SK-N-SH (cell line): ENCODE measurements at regions not wholly inside any gene's neighbourhood (a gene's known extent, or its start where the extent isn't known, plus 50 kb on each side); places are given as distances from the start of the nearest gene placed in this dataset.

ENCODE experiments used
- CTCF ChIA-PET: fragments of 300-600, 350-600 bp; formaldehyde crosslinking; extraction: SDS; loops from one replicate; lab custom pipeline; 2021; lab: Yijun Ruan, JAX
- POLR2A ChIA-PET: fragments of 350-600 bp; sonication (Branson Sonifier 250); formaldehyde crosslinking; extraction: SDS; loops from one replicate; lab custom pipeline; 2020; ENCODE audit warnings: antibody characterized with exemption, inconsistent platforms; lab: Yijun Ruan, JAX
- DNase-seq: peaks from one replicate; pipeline ENCODE4 v3.0.0; 2012
- H2AFZ ChIP-seq: fragments of 200-600 bp; sonication (generic); 2 replicates; pipeline ENCODE4 v1.8.1; 2016; ENCODE audit warnings: antibody characterized with exemption, mild to moderate bottlenecking, low read depth
- H3F3A ChIP-seq: fragments of 200-600 bp; sonication (generic); replicated peaks from 2 replicates; pipeline ENCODE3; 2016; ENCODE audit warnings: antibody characterized with exemption, mild to moderate bottlenecking; ENCODE audit not compliant: insufficient read depth
- H3K27ac ChIP-seq, 2 experiments: fragments of 200-500 bp in 1 of 2; fragments of 200-600 bp in 1 of 2; sonication (Bioruptor generic) in 1 of 2; sonication (generic), shearing (Covaris generic) in 1 of 2; 2 replicates each; pipeline versions ENCODE4 v1.5.1 to v1.6.1; 2014 to 2016; ENCODE audit warnings: low read depth in 2 of 2, inconsistent platforms in 1 of 2, low read length in 1 of 2, mild to moderate bottlenecking in 1 of 2, mixed read lengths in 1 of 2
- H3K27me3 ChIP-seq: fragments of 200-600 bp; sonication (generic), shearing (Covaris generic); 2 replicates; pipeline ENCODE4 v1.6.1; 2016; ENCODE audit warnings: mixed run types; ENCODE audit not compliant: insufficient read depth
- H3K36me3 ChIP-seq, 2 experiments: fragments of 200-500 bp in 1 of 2; fragments of 200-600 bp in 1 of 2; sonication (Bioruptor generic) in 1 of 2; sonication (generic) in 1 of 2; replicated peaks in 1 of 2; 2 replicates each; pipeline versions ENCODE3 to v1.5.1; 2014 to 2016; ENCODE audit warnings: low read length in 1 of 2, mild to moderate bottlenecking in 1 of 2; ENCODE audit not compliant: insufficient read depth in 2 of 2, control insufficient read depth in 1 of 2
- H3K4me1 ChIP-seq, 2 experiments: fragments of 200-500 bp in 1 of 2; fragments of 200-600 bp in 1 of 2; sonication (Bioruptor generic) in 1 of 2; sonication (generic), shearing (Covaris generic) in 1 of 2; 2 replicates each; pipeline versions ENCODE4 v1.5.1 to v1.6.1; 2014 to 2016; ENCODE audit warnings: low read depth in 1 of 2, low read length in 1 of 2, mixed run types in 1 of 2; ENCODE audit not compliant: insufficient read depth in 2 of 2, control insufficient read depth in 1 of 2
- H3K4me2 ChIP-seq: fragments of 200-600 bp; sonication (generic), shearing (Covaris generic); 2 replicates; pipeline ENCODE4 v1.6.1; 2017; ENCODE audit warnings: mixed run types
- H3K4me3 ChIP-seq, 2 experiments: fragments of 200-500 bp in 1 of 2; fragments of 200-600 bp in 1 of 2; sonication (Bioruptor generic) in 1 of 2; sonication (generic), shearing (Covaris generic) in 1 of 2; 2 replicates each; pipeline versions ENCODE4 v1.5.1 to v1.8.1; 2014 to 2016; ENCODE audit warnings: low read depth in 2 of 2, inconsistent platforms in 1 of 2, low read length in 1 of 2, mild to moderate bottlenecking in 1 of 2, mixed read lengths in 1 of 2, moderate library complexity in 1 of 2
- H3K79me2 ChIP-seq: fragments of 200-600 bp; sonication (generic); 2 replicates; pipeline ENCODE4 v1.8.1; 2017; ENCODE audit warnings: mild to moderate bottlenecking; ENCODE audit not compliant: insufficient read depth
- H3K9ac ChIP-seq: fragments of 200-600 bp; sonication (generic); 2 replicates; pipeline ENCODE4 v1.6.1; 2017; ENCODE audit warnings: mixed run types
- H3K9me2 ChIP-seq: fragments of 200-600 bp; sonication (generic); 2 replicates; pipeline ENCODE4 v1.6.1; 2017; ENCODE audit warnings: mixed run types
- H3K9me3 ChIP-seq: fragments of 200-600 bp; sonication (generic); 2 replicates; pipeline ENCODE4 v1.6.1; 2017; ENCODE audit warnings: mixed run types, mild to moderate bottlenecking, moderate library complexity
- H4K20me1 ChIP-seq: fragments of 200-600 bp; sonication (generic); 2 replicates; pipeline ENCODE4 v1.6.1; 2017; ENCODE audit warnings: mild to moderate bottlenecking, mixed run types; ENCODE audit not compliant: insufficient read depth
- CHD2 ChIP-seq: fragments of 150-350 bp; IDR thresholded peaks from 2 replicates; pipeline ENCODE4 v1.6.1; 2018; ENCODE audit warnings: low read length; ENCODE audit not compliant: partially characterized antibody
- FOSL2 ChIP-seq: IDR thresholded peaks from 2 replicates; pipeline ENCODE4 v1.4.0; 2012; ENCODE audit warnings: low read depth, mild to moderate bottlenecking, moderate library complexity, borderline replicate concordance
- GABPA ChIP-seq: IDR thresholded peaks from 2 replicates; pipeline ENCODE4 v1.4.0; 2012; ENCODE audit warnings: low read depth, mild to moderate bottlenecking
- JUND ChIP-seq: IDR thresholded peaks from 2 replicates; pipeline ENCODE4 v1.4.0; 2012
- MEF2A ChIP-seq: IDR thresholded peaks from 2 replicates; pipeline ENCODE4 v1.4.0; 2012; ENCODE audit warnings: low read depth, borderline replicate concordance
- NRF1 ChIP-seq: IDR thresholded peaks from 2 replicates; pipeline ENCODE4 v1.6.1; 2012; ENCODE audit warnings: low read depth, mild to moderate bottlenecking, low read length
- RCOR1 ChIP-seq: fragments of 150-350 bp; IDR thresholded peaks from 2 replicates; pipeline ENCODE4 v1.6.1; 2017; ENCODE audit warnings: antibody characterized with exemption, low read length
- RXRA ChIP-seq: IDR thresholded peaks from 2 replicates; pipeline ENCODE4 v1.4.0; 2012; ENCODE audit warnings: low read depth, mild to moderate bottlenecking, borderline replicate concordance
- SMC3 ChIP-seq: IDR thresholded peaks from 2 replicates; pipeline ENCODE4 v1.6.1; 2012; ENCODE audit warnings: low read depth, low read length, improper control_type of control experiment
- TAF1 ChIP-seq: IDR thresholded peaks from 2 replicates; pipeline ENCODE4 v1.6.1; 2012; ENCODE audit warnings: low read depth, mild to moderate bottlenecking, low read length, moderate library complexity, borderline replicate concordance
- TCF12 ChIP-seq: IDR thresholded peaks from 2 replicates; pipeline ENCODE4 v1.4.0; 2012
- TEAD4 ChIP-seq: IDR thresholded peaks from 2 replicates; pipeline ENCODE4 v1.4.0; 2012; ENCODE audit warnings: mild to moderate bottlenecking, borderline replicate concordance; ENCODE audit not compliant: insufficient read depth
- YY1 ChIP-seq: IDR thresholded peaks from 2 replicates; pipeline ENCODE4 v1.4.0; 2012; ENCODE audit warnings: low read depth, mild to moderate bottlenecking
- WGBS: methylation state at CpG from one replicate; pipeline ENCODE4 v1.1.6; 2017; ENCODE audit warnings: low lambda C conversion rate; 5-methylcytosine and 5-hydroxymethylcytosine counted together
- TF ChIP-seq, protein P1 (sequence below): fragments of 200-600 bp; sonication (generic); IDR thresholded peaks from 2 replicates; pipeline ENCODE4 v1.6.1; 2017; ENCODE audit warnings: antibody characterized with exemption, mild to moderate bottlenecking, moderate library complexity
- TF ChIP-seq, protein P2 (sequence below): IDR thresholded peaks from 2 replicates; pipeline ENCODE4; 2012
- TF ChIP-seq, protein P3 (sequence below): IDR thresholded peaks from 2 replicates; pipeline ENCODE4 v1.4.0; 2012; ENCODE audit warnings: low read depth

DNA sequence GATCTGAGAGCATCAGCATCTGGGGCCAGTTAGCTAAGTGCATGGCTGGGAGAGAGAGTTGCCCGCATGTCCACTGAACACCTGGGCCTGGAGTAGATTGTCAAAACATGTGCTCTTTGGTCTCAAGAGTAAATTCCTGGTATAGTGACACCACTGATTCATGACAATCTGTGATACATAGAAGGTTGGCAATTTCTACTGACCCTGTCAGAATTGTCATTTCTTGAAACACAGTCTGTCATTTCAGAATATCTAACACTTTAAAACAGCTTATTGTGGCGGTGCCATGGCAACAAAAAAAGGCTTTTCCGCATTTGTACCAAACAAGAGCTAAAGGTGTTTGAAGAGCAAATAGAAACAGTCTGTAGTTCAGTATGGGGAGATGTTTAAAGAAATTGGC, 186.4 kb upstream of the FAM78B start:
- CTCF ChIA-PET, result interaction anchor here (1.3 kb wide), 1 partner anchor 429 kb away, joined by 3 read pairs; no protein-coding TSS in a partner anchor
- no peak overlapping the region for H3K4me2 ChIP-seq
- DNase-seq, result no peak
- no peak overlapping the region for H3K9ac ChIP-seq
- no peaks in the 10 kb centered on the region for H3K36me3 ChIP-seq
- H2AFZ ChIP-seq, result no peak overlapping the region
- no peaks in the 10 kb centered on the region for H3F3A ChIP-seq
- peaks cover 0 to 3% of the 10 kb centered on the region in 2 experiments; a peak in 1 of 4 replicates for H3K4me1 ChIP-seq
- no peaks in the 10 kb centered on the region for H4K20me1 ChIP-seq
- TF ChIP-seq, protein P1, sequence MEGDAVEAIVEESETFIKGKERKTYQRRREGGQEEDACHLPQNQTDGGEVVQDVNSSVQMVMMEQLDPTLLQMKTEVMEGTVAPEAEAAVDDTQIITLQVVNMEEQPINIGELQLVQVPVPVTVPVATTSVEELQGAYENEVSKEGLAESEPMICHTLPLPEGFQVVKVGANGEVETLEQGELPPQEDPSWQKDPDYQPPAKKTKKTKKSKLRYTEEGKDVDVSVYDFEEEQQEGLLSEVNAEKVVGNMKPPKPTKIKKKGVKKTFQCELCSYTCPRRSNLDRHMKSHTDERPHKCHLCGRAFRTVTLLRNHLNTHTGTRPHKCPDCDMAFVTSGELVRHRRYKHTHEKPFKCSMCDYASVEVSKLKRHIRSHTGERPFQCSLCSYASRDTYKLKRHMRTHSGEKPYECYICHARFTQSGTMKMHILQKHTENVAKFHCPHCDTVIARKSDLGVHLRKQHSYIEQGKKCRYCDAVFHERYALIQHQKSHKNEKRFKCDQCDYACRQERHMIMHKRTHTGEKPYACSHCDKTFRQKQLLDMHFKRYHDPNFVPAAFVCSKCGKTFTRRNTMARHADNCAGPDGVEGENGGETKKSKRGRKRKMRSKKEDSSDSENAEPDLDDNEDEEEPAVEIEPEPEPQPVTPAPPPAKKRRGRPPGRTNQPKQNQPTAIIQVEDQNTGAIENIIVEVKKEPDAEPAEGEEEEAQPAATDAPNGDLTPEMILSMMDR, result no peak
- no peak for TF ChIP-seq SMC3
- TF ChIP-seq TCF12, result no peak
- TF ChIP-seq RCOR1, result no peak
- no peak for TF ChIP-seq NRF1
- TF ChIP-seq, protein P2, sequence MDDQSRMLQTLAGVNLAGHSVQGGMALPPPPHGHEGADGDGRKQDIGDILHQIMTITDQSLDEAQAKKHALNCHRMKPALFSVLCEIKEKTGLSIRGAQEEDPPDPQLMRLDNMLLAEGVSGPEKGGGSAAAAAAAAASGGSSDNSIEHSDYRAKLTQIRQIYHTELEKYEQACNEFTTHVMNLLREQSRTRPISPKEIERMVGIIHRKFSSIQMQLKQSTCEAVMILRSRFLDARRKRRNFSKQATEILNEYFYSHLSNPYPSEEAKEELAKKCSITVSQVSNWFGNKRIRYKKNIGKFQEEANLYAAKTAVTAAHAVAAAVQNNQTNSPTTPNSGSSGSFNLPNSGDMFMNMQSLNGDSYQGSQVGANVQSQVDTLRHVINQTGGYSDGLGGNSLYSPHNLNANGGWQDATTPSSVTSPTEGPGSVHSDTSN, result no peak
- no peak for TF ChIP-seq RXRA
- TF ChIP-seq GABPA, result no peak
- TF ChIP-seq, protein P3, sequence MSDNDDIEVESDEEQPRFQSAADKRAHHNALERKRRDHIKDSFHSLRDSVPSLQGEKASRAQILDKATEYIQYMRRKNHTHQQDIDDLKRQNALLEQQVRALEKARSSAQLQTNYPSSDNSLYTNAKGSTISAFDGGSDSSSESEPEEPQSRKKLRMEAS, result no peak
- no peaks in the 10 kb centered on the region for H3K27me3 ChIP-seq
- H3K79me2 ChIP-seq, result no peaks in the 10 kb centered on the region
- H3K9me3 ChIP-seq, result no peaks in the 10 kb centered on the region
- no peak overlapping the region for H3K4me3 ChIP-seq
- WGBS, result 53% methylated on average over 3 of the region's 3 CpGs
- H3K27ac ChIP-seq, result no peak overlapping the region
- POLR2A ChIA-PET, result no interaction called here
- H3K9me2 ChIP-seq, result no peaks in the 10 kb centered on the region

DNA sequence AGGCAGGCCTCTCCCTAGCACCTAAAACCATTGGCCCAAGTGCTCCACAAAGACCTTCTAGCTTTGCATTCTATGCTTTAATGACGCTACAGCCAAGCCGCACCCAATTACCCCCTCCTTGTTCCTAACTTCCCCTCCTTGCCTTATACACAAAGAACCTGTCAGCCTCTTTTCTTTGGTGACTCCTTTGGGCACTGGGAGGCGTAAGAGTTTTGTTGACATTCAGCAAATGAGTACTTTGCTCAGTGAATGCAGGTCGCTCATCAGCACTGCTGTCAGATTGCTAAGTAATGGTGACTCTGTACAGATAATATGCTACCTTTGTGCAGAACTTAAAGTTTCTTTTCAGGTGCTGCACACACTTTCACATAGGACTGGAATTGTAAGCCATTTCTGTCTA, 187.6 kb upstream of the FAM78B start:
- no peaks in the 10 kb centered on the region for H3K79me2 ChIP-seq
- no peak overlapping the region for H3K9ac ChIP-seq
- no peaks in the 10 kb centered on the region for H3K9me3 ChIP-seq
- no peak for TF ChIP-seq FOSL2
- TF ChIP-seq TAF1, result no peak
- no peak for TF ChIP-seq MEF2A
- TF ChIP-seq JUND, result no peak
- no peak for TF ChIP-seq CHD2
- TF ChIP-seq, protein P3, result no peak
- TF ChIP-seq YY1, result no peak
- TF ChIP-seq TEAD4, result no peak
- H3K36me3 ChIP-seq, result no peaks in the 10 kb centered on the region
- no peak overlapping the region for H3K4me2 ChIP-seq
- H3K4me1 ChIP-seq, result peaks cover 0 to 3% of the 10 kb centered on the region in 2 experiments; a peak in 1 of 4 replicates
- no peak overlapping the region for H2AFZ ChIP-seq
- no peak overlapping the region for H3K4me3 ChIP-seq
- no peaks in the 10 kb centered on the region for H3F3A ChIP-seq
- POLR2A ChIA-PET, result no interaction called here
- 27% methylated on average over 4 of the region's 4 CpGs for WGBS
- H4K20me1 ChIP-seq, result no peaks in the 10 kb centered on the region
- CTCF ChIA-PET, result interaction anchor here (1.2 kb wide), 1 partner anchor 430 kb away, joined by 5 read pairs; no protein-coding TSS in a partner anchor
- H3K27me3 ChIP-seq, result no peaks in the 10 kb centered on the region
- no peak overlapping the region for H3K27ac ChIP-seq
- DNase-seq, result no peak
- H3K9me2 ChIP-seq, result no peaks in the 10 kb centered on the region
